HG02870 (cell line): ENCODE measurements at regions not wholly inside any gene's neighbourhood (a gene's known extent, or its start where the extent isn't known, plus 50 kb on each side); places are given as distances from the start of the nearest gene placed in this dataset.
"Not testable (repeated sequence)": the region's sequence is repeated elsewhere in the genome, so short reads cannot be mapped to it uniquely, and the experiment has no call there.

Experiments
- ATAC-seq: cut with Tn5 transposase; IDR thresholded peaks from one replicate; pipeline ENCODE4 v1.9.1; 2021; ENCODE audit warnings: mild to moderate bottlenecking, moderate library complexity; ENCODE audit not compliant: unreplicated experiment

DNA sequence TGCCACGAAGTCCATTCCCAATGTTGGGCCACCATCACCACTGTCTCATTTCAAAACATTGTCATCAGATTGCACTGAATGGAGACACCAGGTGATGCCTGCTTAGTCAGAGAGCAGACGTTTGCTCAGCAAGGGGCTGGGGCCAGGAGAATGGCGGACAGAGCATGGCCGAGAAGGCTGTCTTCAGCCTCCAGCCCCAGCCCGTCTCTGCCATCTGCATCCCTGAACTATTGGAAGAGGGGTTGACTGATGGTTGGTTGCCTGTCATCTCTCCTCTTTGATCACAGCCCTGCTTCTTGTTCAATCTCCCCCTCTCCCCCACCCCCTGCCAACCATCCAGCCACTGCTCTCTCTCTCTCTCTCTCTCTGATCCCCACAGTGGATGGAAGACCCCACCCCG is 140.9 kb downstream of the SHOX start:
- ATAC-seq, result no peak

DNA sequence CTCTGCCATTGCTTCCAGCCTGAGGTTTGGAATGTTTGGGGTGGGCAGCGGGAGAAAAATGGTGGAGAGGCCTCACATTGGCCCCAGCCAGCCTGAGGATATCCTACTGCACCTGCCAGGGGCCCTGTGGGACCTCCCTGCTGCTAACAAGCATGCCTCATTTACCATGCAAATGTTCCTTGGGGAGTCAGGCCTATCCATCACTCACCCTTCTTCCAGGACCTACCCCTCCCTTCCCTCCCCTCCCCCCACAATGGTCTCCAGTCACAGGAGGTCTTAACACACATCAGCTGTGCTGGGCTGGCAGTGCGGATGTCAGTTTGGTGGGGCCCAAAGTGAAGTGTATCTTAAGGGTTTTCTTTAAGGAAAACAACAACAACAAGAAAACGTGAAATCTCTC is 139.2 kb downstream of the SHOX start:
- no peak for ATAC-seq

DNA sequence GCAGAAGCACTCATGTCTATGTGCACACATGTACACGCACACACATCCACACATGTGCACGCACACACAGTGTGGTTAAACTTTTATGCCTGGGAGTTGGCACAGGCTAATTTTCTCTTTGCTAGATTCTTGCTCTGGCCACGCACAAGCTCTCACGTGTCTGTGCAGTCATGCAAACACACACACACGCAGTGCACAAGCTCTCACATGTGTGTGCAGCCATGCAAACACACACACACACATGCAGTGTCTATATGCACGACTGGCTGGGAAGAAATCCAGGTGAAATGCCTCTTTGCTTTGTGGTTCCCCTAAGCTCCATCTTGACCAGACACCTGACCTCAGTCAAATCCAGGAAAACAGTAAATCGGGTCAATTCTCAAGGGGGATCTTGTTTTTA is 138.0 kb downstream of the SHOX start:
- no peak for ATAC-seq

DNA sequence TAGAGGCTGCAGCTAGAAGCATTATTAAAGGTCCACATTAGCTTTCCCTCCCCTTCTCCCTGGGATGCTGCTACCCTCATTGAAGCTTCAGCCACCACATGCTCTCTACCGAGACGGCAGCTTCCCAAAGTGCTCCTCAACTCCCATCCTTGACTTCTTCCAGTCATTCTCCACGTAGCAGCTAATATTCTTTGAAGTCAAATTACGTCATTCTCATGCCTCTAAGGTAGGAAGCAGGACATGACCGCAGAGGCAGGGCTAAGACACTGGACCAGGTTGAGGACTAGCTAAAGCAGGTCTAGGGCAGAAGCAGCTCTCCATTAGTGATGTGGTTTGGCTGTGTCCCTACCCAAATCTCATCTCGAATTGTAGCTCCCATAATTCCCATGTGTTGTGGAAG is 128.3 kb downstream of the SHOX start:
- ATAC-seq, result no peak

DNA sequence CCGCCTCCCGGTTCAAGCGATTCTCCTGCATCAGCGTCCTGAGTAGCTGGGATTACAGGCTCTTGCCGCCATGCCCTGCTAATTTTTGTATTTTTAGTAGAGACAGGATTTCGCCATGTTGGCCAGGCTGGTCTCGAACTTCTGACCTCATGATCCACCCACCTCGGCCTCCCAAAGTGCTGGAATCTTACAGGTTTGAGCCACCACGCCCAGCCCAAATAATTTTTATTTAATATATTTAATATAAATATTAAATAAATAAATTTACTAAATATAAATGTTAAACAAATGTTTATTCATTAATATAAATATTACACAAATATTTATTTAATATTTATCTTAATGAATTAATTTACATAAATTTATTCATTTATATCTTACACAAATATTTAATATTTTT is 120.2 kb downstream of the SHOX start:
- ATAC-seq, result no peak

DNA sequence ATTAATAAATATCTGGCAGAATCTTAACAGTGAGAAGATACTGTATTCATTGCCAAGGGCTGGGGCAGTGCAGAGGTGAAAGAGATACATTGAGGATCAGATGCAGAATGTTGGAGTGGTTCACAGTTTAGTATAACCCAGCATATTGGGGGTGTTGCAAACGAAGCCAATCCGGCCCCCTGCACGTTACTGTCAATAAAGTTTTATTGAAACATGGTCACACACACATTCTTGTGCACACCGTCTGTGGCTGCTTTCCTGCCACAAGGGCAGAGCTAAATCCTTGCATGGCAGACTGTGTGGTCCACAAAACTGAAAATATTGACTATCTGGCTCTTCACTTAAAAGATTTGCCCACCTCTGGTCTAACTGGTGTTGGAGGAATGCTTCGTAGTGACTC is 119.7 kb downstream of the SHOX start:
- ATAC-seq, result no peak

DNA sequence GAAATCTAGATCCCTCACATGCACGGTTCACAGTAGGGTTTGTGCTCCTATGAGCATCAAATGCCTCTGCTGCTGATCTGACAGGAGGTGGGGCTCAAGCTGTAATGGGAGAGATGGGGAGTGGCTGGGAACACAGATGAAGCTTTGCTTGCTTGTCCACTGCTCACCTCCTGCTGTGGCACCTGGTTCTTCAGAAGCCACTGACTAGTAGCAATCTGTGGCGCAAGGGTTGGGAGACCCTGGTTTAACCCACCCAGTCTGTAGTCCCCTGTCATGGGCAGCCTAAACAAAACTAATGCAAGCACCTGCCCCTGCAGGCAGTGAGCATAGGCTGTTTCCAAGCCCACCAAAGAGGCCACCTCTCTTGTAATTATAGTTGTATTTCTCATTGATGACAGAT is 116.6 kb downstream of the SHOX start:
- no peak for ATAC-seq

DNA sequence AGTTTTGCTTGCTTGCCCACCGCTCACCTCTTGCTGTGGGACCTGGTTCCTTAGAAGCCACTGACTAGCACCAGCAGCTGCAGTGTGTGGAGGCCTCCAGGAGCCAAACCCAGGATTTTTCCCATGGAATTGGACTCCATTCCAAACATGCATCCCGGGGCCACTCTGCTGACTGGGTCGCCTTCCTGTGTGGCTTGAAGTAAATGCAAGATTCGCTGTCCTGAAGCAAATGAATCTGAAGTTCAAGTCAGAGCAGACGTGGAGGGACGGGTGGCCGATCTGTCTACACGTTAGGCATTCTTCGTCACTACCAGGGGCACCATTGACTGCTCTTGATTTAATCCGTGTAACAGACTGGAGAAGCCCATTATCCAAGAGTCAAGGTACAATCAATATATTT is 109.0 kb downstream of the SHOX start:
- no peak for ATAC-seq

DNA sequence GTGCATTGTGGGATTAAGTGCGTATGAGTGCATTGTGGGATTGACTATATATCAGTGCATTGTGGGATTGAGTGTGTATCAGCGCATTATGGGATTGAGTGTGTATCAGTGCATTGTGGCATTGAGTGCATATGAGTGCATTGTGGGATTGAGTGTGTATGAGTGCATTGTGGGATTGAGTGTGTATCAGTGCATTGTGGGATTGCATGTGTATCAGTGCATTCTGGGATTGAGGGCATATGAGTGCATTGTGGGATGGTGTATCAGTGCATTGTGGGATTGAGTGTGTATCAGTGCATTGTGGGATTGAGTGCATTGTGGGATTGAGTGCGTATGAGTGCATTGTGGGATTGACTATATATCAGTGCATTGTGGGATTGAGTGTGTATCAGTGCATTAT is 106.4 kb downstream of the SHOX start:
- ATAC-seq, result not testable (repeated sequence)

DNA sequence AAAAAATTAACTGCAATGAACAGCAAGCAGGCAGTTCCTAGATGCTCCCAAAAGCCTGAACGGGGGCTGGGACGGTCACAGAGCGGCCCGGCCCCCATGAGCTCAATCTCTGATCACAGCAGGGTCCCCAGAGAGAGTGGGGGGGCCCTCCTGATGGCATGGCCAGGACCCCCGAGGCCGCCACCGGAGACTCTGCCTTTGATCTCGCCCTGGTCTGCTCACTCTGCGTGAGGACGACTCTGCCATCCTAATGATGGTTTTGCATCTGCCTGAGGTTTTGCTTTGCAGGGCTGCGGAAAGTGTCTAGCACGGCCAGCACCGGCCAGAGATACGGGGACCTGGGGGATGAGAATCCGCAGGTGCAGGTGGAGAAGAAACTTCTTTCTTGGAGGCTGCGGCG is 103.8 kb downstream of the SHOX start:
- no peak for ATAC-seq

DNA sequence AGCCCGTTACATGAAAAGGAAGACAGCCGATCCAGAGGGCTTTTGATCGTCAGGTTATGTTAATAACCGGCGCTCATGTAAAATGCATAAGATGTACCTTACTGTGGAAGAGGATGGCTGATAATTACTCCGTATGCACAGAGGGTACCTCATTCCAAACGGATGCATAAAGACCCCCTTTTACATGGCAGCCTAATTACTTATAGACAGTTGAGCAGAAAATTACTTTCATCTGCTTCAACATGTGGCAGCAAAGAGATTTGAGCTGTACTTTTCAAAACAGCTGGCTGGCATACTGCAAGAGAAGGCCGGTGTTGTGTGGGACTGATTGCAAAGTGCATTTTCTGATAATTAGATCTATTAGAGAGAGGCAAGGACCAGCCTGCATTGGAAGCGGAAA is 103.4 kb downstream of the SHOX start:
- no peak for ATAC-seq

DNA sequence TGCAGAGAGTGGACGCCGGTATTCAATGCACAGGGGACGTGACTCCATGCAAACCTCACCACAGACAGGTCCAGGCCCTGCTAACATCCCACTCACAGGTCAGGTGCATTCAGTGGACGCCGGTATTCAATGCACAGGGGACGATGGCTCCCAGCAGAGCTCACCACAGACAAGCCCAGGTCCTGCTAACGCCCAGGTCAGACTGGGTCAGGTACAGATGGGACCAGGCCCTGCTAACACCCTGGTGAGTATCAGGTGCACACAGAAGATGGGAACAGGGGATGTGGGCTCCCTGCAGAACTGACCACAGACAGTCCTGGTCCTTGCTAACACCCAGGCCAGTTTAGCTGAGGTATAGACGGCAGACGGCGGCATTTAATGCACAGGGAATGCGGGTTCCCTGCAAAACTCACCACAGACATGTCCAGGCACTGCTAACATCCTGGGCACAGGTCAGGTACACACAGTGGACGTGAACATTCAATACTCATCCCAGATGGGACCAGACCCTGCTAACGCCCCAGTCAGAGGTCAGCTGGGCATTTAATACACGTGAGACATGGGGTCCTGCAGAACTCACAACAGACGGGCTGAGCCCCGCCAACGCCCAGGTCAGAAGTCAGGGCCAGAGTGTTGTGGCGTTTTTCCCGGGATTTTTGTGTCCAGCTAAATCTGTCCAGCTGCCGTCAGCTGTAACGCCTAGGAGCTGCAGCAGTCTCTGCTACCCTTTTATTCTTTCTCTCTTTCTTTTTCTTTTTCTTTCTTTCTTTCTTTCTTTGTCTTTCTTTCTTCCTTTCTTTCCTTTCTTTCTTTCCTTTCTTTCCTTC is 99.2 kb downstream of the SHOX start:
- ATAC-seq, result no peak

DNA sequence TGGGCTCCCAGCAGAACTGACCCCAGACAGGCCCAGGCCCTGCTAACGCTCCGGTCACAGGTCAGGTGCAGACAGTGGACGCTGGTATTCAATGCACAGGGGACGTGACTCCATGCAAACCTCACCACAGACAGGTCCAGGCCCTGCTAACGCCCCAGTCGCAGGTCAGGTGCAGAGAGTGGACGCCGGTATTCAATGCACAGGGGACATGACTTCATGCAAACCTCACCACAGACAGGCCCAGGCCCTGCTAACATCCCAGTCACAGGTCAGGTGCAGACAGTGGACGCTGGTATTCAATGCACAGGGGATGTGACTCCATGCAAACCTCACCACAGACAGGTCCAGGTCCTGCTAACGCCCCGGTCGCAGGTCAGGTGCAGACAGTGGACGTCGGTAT is 98.5 kb downstream of the SHOX start:
- ATAC-seq, result not testable (repeated sequence)

DNA sequence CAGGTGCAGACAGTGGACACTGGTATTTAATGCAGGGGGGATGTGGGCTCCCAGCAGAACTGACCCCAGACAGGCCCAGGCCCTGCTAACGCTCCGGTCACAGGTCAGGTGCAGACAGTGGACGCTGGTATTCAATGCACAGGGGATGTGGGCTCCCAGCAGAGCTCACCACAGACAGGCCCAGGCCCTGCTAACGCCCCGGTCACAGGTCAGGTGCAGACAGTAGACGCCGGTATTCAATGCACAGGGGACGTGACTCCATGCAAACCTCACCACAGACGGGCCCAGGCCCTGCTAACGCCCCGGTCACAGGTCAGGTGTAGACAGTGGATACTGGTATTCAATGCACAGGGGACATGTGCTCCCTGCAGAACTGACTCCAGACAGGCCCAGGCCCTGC is 98.0 kb downstream of the SHOX start:
- ATAC-seq, result not testable (repeated sequence)

DNA sequence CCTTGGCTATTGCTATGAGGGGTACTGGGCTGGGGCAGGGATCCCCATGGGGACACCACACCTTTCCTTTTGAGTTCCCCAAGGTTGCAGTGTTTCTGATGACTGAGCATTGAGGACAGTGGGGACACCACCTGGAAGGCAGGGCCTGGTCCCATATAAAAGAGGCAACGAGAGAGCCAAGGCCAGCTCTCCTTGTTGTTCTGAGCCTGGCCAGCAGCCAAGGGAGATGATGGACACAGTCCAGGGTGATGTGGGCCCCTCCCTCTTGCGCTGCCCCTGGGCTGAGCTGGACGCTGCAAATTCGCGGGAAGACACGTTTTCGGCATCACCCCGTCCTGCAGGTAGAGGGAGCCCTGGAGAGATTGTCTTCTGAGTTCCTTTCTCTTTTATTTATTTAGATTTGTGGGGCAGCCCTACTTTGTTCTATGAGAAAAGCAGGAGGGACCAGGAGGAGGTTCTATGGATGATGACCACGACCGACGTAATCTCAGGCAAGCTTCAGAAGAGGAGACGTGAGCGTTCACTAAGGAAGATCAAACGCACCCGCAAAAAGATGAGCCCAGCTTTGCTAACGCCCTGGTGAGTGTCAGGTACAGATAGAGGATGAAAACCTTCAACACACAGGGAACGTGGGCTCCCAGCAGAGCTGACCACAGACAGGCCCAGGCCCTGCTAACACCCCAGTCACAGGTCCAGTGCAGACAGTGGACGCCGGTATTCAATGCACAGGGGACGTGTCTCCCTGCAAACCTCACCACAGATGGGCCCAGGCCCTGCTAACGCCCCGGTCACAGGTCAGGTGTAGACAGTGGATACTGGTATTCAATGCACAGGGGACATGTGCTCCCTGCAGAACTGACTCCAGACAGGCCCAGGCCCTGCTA is 97.4 kb downstream of the SHOX start:
- ATAC-seq, result no peak

DNA sequence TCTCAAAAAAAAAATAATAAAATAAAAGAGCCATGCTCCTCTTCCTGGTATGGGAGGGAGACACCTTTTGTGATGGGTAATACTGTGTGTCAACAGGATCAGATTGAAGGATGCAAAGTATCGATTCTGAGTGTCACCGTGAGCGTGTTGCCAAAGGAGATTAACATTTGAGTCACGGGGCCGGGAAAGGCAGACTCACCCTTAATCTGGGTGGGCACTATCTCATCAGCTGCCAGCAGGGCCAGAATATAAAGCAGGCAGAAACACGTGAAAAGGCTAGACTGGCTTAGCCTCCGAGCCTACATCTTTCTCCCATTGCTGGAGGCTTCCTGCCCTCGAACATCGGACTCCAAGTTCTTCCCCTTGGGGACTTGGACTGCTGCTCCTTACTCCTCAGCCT is 95.4 kb downstream of the SHOX start:
- no peak for ATAC-seq

DNA sequence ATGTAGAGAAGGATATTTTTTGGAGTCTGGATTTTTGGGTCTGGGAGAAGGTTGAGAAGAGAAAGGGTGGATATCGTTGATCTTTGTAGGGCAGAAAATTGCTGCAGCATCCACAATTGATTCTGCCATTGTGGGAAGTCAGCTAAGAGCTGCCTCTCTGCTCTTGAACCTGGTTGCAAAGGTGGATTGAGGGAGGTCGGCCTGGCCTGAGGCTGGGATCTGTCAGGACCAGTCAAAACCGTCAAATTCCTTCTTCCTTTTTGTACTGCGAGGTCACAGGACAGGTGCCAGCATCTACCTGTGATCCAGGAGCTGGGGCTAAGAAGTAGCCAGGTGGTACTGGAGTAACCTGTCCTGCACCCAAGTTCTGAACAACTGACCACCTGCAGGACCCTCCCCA is 93.7 kb downstream of the SHOX start:
- ATAC-seq, result no peak

DNA sequence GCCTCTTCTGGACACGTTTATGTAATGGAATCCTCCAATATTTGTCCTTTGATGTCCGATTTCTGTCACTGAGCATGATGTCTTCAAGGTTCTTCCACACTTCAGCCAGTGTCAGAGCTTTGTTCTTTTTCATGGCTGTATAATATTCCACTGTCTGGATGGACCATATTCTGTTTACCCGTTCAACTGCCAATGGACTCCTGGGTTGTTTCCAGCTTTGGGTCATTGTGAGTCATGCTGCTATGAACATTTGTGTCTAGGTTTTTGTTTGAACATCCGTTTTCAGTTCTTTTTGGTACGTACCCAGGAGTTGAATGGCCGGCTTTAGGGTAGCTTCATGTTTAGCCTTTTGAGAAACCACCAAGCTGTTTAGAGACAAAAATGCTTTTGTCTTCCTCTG is 93.2 kb downstream of the SHOX start:
- ATAC-seq, result no peak

DNA sequence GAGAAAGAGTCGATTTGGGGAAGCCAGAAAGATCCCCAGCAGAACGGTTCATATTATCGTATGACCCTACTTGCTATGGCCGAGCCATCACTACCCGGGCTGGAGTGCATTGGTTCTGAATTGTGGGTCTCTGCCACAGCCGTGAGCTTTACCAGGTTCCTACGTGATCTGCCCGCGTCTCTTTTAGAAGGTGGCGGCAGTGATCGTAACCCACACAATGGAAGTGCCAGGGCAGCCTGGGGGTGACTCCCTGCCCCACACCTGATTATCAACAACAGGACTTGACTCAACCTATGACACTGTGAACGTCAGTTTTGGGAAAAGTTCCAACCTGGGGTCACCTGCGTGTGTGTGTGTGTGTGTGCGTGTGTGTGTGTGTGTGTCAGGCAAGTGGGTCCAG is 90.8 kb downstream of the SHOX start:
- no peak for ATAC-seq

DNA sequence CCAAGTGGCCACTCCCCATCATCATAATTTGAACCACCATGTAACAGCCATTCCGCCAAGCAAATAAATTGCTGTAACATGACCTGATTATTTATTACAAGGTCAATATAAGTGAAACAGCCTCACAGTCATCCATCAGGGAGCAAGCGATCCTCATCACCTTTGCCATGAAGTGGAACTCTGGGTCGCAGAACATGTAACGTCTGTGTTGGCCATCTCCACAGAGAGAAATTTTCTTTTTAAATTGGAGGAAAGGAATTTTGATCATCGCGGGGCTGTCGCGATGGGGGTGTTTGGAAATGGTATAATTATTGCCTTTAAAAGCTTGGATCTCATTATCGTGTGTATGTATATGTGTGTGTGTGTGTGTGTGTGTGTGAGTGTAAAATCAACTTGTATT is 90.2 kb downstream of the SHOX start:
- ATAC-seq, result no peak

DNA sequence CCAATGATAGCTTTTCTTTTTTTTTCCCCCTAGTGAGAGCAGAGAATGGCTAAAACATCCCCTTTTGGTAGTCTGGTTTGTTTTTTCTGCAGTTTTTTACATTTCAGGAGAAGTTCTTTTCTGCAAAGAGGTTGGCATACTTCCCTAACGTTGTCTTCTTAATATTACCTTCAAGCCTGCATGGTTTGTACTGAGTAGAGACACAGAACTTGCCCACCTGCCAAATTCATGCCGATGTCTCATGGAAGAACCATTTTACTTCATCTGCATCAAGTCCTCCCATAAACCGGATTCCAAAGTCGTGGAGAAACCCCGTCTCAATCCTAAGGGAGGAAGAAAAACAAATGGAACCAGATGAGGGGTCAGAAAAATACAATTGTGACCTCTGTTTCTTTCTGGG is 89.7 kb downstream of the SHOX start:
- no peak for ATAC-seq

DNA sequence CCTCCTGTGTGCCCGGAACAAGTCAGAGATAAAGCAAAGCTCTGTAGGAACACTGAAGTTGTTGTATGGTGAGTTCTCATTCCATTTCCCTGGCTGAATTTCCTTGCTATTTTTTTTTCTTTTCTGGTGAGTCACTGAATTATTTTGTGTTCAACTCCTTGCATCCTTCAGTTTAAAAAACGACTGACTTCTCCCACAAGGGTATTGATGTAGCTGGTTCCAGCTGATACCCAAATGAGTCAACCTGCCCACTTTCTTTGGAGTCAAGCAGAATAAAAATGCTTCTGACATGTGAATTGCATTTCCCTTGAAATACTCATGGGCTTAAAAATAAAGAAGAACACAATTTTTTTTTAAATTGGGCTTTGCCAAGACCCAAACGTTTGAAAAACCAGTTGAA is 85.5 kb downstream of the SHOX start:
- ATAC-seq, result no peak
